GM12874 (cell line): ENCODE measurements at regions not wholly inside any gene's neighbourhood (a gene's known extent, or its start where the extent isn't known, plus 50 kb on each side); places are given as distances from the start of the nearest gene placed in this dataset.

Source experiments
- TF ChIP-seq, protein P1 (sequence below): IDR thresholded peaks from 2 replicates; pipeline ENCODE4 v1.5.1; 2011; ENCODE audit warnings: low read depth, mild to moderate bottlenecking, control low read depth, low read length, moderate library complexity; ENCODE audit not compliant: insufficient read depth

DNA sequence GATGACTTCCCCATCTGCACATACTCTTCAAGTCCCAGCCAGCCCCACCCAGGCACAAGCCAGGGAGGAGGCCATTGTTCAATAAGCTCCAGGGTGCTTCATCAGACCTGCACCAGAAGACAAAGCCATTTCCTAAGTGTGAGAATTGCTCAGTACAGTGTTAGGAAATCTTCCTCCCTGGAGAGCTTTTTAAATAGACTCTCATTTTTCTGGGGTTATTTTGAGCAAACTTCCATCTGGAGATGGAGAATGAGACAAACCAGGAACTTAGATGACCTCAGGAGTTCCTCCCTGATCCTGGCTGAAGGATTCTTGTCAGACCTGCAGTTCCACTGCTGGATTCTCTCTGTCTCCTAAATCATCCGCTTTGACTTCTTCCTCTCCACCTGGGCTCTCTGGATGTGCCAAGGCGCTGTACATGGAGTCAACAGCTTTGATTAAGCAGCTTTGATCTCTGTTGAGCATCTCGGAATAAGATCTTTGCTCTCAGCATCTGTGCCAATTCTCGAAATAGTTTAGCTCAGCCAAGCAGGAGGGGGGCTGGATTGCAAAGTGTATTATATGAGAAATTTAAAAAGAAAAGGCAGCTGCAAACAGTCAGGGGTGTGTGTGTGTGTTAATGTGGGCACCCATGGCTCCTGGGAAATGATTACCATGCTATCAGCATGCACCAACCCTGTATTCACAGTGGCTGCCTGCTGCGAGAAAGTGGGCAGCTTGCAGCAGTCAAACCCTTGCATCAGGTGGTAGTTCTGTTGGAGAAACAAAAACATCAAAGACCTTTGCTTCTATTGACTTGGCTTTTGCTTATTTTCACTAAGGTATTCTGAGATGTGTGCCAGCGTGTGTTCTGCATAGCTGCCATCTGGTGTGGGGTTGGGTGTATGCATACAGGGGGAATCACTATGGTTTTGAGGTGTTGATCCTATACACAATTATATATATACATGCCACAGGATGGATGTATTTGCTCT lies 70.2 kb upstream of the NAV2 start:
- TF ChIP-seq, protein P1, sequence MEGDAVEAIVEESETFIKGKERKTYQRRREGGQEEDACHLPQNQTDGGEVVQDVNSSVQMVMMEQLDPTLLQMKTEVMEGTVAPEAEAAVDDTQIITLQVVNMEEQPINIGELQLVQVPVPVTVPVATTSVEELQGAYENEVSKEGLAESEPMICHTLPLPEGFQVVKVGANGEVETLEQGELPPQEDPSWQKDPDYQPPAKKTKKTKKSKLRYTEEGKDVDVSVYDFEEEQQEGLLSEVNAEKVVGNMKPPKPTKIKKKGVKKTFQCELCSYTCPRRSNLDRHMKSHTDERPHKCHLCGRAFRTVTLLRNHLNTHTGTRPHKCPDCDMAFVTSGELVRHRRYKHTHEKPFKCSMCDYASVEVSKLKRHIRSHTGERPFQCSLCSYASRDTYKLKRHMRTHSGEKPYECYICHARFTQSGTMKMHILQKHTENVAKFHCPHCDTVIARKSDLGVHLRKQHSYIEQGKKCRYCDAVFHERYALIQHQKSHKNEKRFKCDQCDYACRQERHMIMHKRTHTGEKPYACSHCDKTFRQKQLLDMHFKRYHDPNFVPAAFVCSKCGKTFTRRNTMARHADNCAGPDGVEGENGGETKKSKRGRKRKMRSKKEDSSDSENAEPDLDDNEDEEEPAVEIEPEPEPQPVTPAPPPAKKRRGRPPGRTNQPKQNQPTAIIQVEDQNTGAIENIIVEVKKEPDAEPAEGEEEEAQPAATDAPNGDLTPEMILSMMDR: no peak

DNA sequence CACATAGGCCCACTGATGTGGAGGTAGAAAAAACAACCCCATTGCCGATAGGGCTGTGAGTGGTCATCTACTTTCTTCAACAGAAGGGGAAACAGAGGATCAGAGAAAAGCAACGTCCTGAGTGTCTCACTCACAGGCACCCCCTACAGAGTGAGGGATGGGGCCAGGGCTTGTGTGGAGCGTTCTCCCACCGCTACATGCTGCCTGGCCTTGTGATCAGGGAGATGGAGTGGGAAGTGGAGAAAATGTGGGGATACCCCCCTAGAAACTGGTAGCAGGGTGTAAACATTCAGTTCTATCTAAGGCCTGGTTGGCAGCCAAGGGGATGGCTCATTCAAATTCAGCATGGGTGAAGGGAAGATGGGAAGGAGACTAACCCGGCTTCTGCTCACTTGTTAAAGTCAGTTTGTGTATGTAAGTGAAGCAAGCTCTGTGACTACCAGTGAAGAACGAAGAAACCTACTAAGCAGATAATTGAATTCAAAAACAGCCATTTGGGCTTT lies 73.0 kb upstream of the NAV2 start:
- TF ChIP-seq, protein P1: no peak

DNA sequence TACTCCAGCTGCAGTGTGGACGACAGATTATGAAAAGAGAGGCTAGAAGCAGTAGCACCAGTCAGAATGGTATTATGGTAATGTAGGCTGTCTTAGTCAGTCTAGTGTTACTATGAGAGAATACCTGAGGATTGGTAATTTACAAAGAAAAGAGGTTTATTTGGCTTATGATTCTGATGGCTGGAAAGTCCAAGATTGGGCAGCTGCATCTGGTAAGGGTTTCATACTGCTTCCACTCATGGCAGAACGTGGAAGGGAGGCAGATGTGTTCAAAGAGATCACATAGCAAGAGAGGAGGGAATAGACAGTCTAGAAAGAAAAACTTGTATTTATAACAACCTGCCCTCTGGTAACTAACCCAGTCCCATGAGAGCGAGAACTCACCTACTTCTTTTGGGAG lies 77.3 kb upstream of the NAV2 start:
- TF ChIP-seq, protein P1: no peak

DNA sequence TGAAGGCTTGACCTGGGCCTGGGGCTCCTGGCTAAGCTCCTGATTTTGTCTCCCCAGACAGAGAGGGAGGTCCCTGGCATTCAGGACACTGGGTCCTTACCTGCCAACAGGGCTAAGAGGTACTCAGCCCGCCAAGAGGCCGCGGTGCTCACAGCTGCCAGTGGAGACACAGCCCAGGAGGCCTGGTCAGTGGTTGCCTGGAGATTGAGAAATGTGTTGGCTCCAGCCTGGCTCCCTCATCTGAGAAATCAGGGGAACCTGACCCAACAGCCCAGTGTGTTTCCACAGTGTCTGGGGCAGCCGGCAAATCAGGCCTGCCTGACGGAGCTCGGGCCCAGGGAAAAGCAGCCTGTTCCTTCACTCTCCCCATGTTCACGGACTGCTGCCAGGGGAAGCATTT lies 79.4 kb upstream of the NAV2 start:
- TF ChIP-seq, protein P1: no peak

DNA sequence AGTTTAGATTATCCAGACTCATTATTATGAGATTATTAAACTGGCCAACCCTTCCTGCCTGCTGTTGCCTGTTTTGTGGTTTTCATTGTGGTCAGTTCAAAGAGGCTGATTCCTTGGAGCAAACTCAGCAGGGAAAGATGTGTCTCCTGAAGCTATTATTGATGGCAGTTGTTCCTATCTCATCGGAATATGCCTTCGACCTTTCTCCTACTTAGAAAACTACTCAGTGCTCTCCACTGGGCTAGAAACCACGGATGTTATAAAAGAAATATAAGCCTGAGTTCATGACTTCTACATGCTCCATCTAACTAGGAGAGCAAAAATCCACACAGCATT lies 80.2 kb upstream of the NAV2 start:
- TF ChIP-seq, protein P1: no peak

DNA sequence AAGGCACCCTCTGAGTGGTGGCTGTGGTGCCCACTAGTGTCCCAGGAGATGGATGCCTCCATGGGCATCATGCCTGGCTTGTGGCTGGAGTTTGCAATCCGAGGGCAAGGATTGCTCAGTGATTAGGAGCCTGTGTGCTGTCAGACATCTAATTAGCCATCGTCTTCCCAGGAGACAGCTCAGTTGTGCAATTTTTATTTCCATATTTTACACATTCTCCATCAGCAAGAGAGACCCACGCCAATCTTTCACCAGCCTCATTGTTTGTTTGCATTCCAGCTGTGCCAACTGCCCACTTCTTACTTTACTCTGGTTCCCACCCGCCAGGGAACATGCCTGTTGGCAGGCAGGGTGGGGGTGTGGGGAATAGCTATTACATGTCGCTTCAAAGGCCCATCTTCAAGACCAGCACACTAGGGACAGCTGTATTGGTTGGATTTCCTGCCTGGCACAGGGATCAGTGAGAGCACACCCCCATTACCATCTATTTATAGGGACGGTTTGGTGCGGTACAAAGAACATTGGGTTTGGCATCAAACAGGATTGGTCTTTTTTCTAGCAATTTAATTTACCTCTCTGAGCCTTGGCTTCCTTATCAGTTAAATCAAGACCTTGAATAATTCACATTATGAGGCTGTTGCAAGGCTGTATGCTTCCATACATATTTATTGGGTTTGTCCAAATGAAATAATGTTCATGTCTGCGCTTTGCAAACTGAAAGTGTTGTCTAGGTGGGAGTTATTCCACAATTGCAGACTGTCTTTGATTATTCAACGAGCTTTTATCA lies 80.7 kb upstream of the NAV2 start:
- TF ChIP-seq, protein P1: no peak

DNA sequence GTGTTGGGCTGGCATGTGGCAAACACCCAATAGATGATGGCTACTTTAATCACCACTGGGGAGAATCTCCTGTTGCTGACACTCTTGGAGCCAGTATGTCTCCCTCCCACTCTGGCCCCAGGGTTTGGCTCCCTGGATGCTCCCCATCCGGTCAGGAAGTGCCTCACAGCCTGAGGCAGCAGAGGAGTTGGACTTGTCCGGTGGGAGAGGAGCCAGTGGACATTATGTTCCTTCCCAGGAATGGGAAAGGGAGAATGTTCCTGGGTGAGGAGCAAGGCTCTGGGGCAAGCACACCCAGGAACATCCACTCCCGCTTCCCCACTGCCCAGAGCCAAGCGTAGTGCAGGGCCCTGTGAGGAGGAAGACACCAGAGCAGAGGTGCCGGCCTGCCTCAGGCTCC lies 84.6 kb upstream of the NAV2 start:
- TF ChIP-seq, protein P1: no peak
